H4 (cell line): ENCODE measurements at regions not wholly inside any gene's neighbourhood (a gene's known extent, or its start where the extent isn't known, plus 50 kb on each side); places are given as distances from the start of the nearest gene placed in this dataset.

Source experiments
- DNase-seq: peaks from one replicate; pipeline ENCODE4 v3.0.0-alpha.2; 2015; ENCODE audit warnings: low spot score

- DNase-seq: no peak
These were observed 60.6 kb upstream of the IL12A start for GRCh38 chr3:159928071-159928491.

- peak; percentile 93 for DNase-seq
These were observed 60.0 kb upstream of the IL12A start for GRCh38 chr3:159928666-159929065.

GRCh38 chr3:159929171-159930141, 59.2 kb upstream of the IL12A start:
- DNase-seq: peak; percentile 93

GRCh38 chr3:159934216-159934615, 54.4 kb upstream of the IL12A start:
- no peak for DNase-seq

- DNase-seq: no peak
These were observed 52.1 kb upstream of the IL12A start for GRCh38 chr3:159936541-159936940.

- no peak for DNase-seq
These were observed 51.0 kb upstream of the IL12A start for GRCh38 chr3:159937561-159938166.

GRCh38 chr3:159938714-159939113, 49.9 kb upstream of the IL12A start:
- DNase-seq: no peak
